ENCODE measurements at regions not wholly inside any gene's neighbourhood (a gene's known extent, or its start where the extent isn't known, plus 50 kb on each side); places are given as distances from the start of the nearest gene placed in this dataset.

DNA sequence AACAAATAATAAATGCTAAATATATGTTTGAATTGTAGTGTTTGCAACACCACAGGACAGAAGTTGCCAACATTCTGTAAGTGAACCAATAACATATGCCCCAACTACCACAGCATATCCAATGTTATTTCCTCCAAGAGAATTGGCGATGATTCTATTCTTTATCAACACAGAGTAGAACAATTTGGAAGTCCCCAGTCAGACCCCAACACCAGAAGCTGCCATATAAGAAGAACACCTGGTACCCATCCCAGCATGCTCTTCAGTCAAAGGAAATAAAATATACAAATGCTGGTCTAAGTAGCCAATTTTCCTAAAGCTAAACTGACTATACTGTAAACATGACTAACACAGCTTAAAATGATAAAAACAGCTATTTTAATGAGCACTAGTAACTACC is 145.7 kb downstream of the KLF12 start:
- TF ChIP-seq, protein P1, sequence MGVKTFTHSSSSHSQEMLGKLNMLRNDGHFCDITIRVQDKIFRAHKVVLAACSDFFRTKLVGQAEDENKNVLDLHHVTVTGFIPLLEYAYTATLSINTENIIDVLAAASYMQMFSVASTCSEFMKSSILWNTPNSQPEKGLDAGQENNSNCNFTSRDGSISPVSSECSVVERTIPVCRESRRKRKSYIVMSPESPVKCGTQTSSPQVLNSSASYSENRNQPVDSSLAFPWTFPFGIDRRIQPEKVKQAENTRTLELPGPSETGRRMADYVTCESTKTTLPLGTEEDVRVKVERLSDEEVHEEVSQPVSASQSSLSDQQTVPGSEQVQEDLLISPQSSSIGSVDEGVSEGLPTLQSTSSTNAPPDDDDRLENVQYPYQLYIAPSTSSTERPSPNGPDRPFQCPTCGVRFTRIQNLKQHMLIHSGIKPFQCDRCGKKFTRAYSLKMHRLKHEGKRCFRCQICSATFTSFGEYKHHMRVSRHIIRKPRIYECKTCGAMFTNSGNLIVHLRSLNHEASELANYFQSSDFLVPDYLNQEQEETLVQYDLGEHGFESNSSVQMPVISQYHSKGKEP (tag by site-specific recombination; IDR thresholded peaks at IDR 0.05), result no peak
- TF ChIP-seq ZFP41 (tag by site-specific recombination; IDR thresholded peaks at IDR 0.05; ENCODE audit: borderline replicate concordance) (no peak), YY2 (tag by site-specific recombination; IDR thresholded peaks at IDR 0.05) (no peak), ZNF214 (tag by site-specific recombination; IDR thresholded peaks at IDR 0.05; ENCODE audit: borderline replicate concordance) (no peak), ZNF221 (tag by site-specific recombination; IDR thresholded peaks at IDR 0.05; ENCODE audit: borderline replicate concordance) (no peak), KLF10 (tag by site-specific recombination; IDR thresholded peaks at IDR 0.05) (no peak), ZNF223 (tag by site-specific recombination; IDR thresholded peaks at IDR 0.05) (no peak), PATZ1 (tag by site-specific recombination; IDR thresholded peaks at IDR 0.05) (no peak), ZNF175 (tag by site-specific recombination; IDR thresholded peaks at IDR 0.05) (no peak), ZNF248 (tag by site-specific recombination; IDR thresholded peaks at IDR 0.05) (no peak)
- TF ChIP-seq, protein P2, sequence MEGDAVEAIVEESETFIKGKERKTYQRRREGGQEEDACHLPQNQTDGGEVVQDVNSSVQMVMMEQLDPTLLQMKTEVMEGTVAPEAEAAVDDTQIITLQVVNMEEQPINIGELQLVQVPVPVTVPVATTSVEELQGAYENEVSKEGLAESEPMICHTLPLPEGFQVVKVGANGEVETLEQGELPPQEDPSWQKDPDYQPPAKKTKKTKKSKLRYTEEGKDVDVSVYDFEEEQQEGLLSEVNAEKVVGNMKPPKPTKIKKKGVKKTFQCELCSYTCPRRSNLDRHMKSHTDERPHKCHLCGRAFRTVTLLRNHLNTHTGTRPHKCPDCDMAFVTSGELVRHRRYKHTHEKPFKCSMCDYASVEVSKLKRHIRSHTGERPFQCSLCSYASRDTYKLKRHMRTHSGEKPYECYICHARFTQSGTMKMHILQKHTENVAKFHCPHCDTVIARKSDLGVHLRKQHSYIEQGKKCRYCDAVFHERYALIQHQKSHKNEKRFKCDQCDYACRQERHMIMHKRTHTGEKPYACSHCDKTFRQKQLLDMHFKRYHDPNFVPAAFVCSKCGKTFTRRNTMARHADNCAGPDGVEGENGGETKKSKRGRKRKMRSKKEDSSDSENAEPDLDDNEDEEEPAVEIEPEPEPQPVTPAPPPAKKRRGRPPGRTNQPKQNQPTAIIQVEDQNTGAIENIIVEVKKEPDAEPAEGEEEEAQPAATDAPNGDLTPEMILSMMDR (tag by site-specific recombination; IDR thresholded peaks at IDR 0.05), result no peak

Measured in HEK293 (cell line).